ENCODE measurements at regions not wholly inside any gene's neighbourhood (a gene's known extent, or its start where the extent isn't known, plus 50 kb on each side); places are given as distances from the start of the nearest gene placed in this dataset.

- TF ChIP-seq EZH2 (IDR thresholded peaks at IDR 0.05; ENCODE audit: low read length, unreplicated experiment), result no peak
- TF ChIP-seq CTCF (conservative IDR thresholded peaks at IDR 0.05; ENCODE audit: low read depth, low read length), result no peak
- no peak for TF ChIP-seq EZH2phosphoT487 (IDR thresholded peaks at IDR 0.05; ENCODE audit: borderline replicate concordance, low read length)
Observed at GRCh38 chr15:60087561-60087960, 83.5 kb downstream of the FOXB1 start.

Data from PC-3 (cell line).